SU-DHL-6 (cell line): ENCODE measurements at regions not wholly inside any gene's neighbourhood (a gene's known extent, or its start where the extent isn't known, plus 50 kb on each side); places are given as distances from the start of the nearest gene placed in this dataset.

Source experiments
- H2AFZ ChIP-seq: fragments of 200-600 bp; sonication (generic); 2 replicates; pipeline ENCODE4 v1.6.1; 2014; ENCODE audit warnings: low read depth, mild to moderate bottlenecking, moderate library complexity, mixed read lengths, antibody characterized with exemption, low read length; ENCODE audit not compliant: severe bottlenecking
- H3F3A ChIP-seq: fragments of 200-600 bp; shearing (Covaris generic); 2 replicates; pipeline ENCODE4 v1.6.0; 2016; ENCODE audit warnings: antibody characterized with exemption, mild to moderate bottlenecking; ENCODE audit not compliant: insufficient read depth
- H3K27ac ChIP-seq: fragments of 200-600 bp; sonication (generic); 2 replicates; pipeline ENCODE4 v1.5.1; 2016; ENCODE audit warnings: low read depth, mild to moderate bottlenecking, low read length, moderate library complexity, mixed read lengths
- H3K27me3 ChIP-seq: fragments of 200-600 bp; sonication (generic), shearing (Covaris generic); 2 replicates; pipeline ENCODE4 v1.6.0; 2014; ENCODE audit warnings: mild to moderate bottlenecking, low read length
- H3K36me3 ChIP-seq: fragments of 200-600 bp; sonication (generic); 2 replicates; pipeline ENCODE4 v1.6.1; 2014; ENCODE audit warnings: mild to moderate bottlenecking, low read length, mixed read lengths
- H3K4me2 ChIP-seq: fragments of 300-600, 200-600 bp; shearing (Covaris generic), sonication (generic); 2 replicates; pipeline ENCODE4 v1.6.0; 2014; ENCODE audit warnings: low read length, low read depth, mild to moderate bottlenecking; ENCODE audit not compliant: poor library complexity, severe bottlenecking
- H3K4me3 ChIP-seq: fragments of 200-600 bp; sonication (generic); 2 replicates; pipeline ENCODE4 v1.5.1; 2014; ENCODE audit warnings: antibody characterized with exemption, low read length, mild to moderate bottlenecking, mixed read lengths; ENCODE audit not compliant: insufficient read depth, poor library complexity, severe bottlenecking
- H3K79me2 ChIP-seq: fragments of 200-600 bp; sonication (generic); 2 replicates; pipeline ENCODE4 v1.6.1; 2014; ENCODE audit warnings: mild to moderate bottlenecking, low read length, moderate library complexity; ENCODE audit not compliant: insufficient read depth
- H3K9ac ChIP-seq: fragments of 200-600 bp; sonication (generic); 2 replicates; pipeline ENCODE4 v1.7.0; 2014; ENCODE audit warnings: mild to moderate bottlenecking, low read length
- H3K9me2 ChIP-seq: fragments of 200-600 bp; sonication (generic); replicated peaks from 2 replicates; pipeline ENCODE4 v1.6.1; 2014; ENCODE audit warnings: low read length; ENCODE audit not compliant: insufficient read depth
- H3K9me3 ChIP-seq: fragments of 200-600 bp; sonication (generic); 2 replicates; pipeline ENCODE4 v1.6.1; 2014; ENCODE audit warnings: low read length, mixed read lengths; ENCODE audit not compliant: insufficient read depth
- H4K20me1 ChIP-seq: fragments of 200-600 bp; sonication (generic); 2 replicates; pipeline ENCODE4 v1.6.1; 2014; ENCODE audit warnings: low read depth, mild to moderate bottlenecking, antibody characterized with exemption, low read length, moderate library complexity, mixed read lengths
- CTCF ChIP-seq: fragments of 200-600 bp; sonication (generic); IDR thresholded peaks from one replicate; pipeline ENCODE4 v1.5.1; 2017; ENCODE audit warnings: antibody characterized with exemption, mild to moderate bottlenecking, low read length, moderate library complexity; ENCODE audit not compliant: insufficient read depth, poor library complexity, severe bottlenecking
- EZH2phosphoT487 ChIP-seq: fragments of 200-600 bp; sonication (generic), shearing (Covaris generic); conservative IDR thresholded peaks from 2 replicates; pipeline ENCODE4 v1.6.1; 2018; ENCODE audit warnings: mild to moderate bottlenecking, antibody characterized with exemption, low read length, moderate library complexity, mixed read lengths

- H3K27ac ChIP-seq: no peak overlapping the region
- no peak overlapping the region for H2AFZ ChIP-seq
- no peak overlapping the region for H3K4me3 ChIP-seq
- no peaks in the 10 kb centered on the region for H4K20me1 ChIP-seq
- no peaks in the 10 kb centered on the region for H3F3A ChIP-seq
- H3K9ac ChIP-seq: no peak overlapping the region
- no peak for TF ChIP-seq CTCF
- TF ChIP-seq EZH2phosphoT487: no peak
- no peaks in the 10 kb centered on the region for H3K9me2 ChIP-seq
- H3K36me3 ChIP-seq: no peaks in the 10 kb centered on the region
- H3K27me3 ChIP-seq: no peaks in the 10 kb centered on the region
- no peaks in the 10 kb centered on the region for H3K79me2 ChIP-seq
- H3K9me3 ChIP-seq: no peaks in the 10 kb centered on the region
- no peak overlapping the region for H3K4me2 ChIP-seq
Observed at GRCh38 chr7:53794816-53795215, 747.4 kb upstream of the VSTM2A start.

- H3K27me3 ChIP-seq: no peaks in the 10 kb centered on the region
- H3K9me2 ChIP-seq: no peaks in the 10 kb centered on the region
- no peaks in the 10 kb centered on the region for H3K9me3 ChIP-seq
- H2AFZ ChIP-seq: no peak overlapping the region
- no peaks in the 10 kb centered on the region for H4K20me1 ChIP-seq
- H3K9ac ChIP-seq: no peak overlapping the region
- TF ChIP-seq EZH2phosphoT487 (no peak), CTCF (no peak)
- no peaks in the 10 kb centered on the region for H3K79me2 ChIP-seq
- no peak overlapping the region for H3K4me3 ChIP-seq
- H3K4me2 ChIP-seq: no peak overlapping the region
- no peaks in the 10 kb centered on the region for H3F3A ChIP-seq
- H3K36me3 ChIP-seq: no peaks in the 10 kb centered on the region
- H3K27ac ChIP-seq: no peak overlapping the region
Observed at GRCh38 chr7:53800746-53801145, 741.4 kb upstream of the VSTM2A start.

- H2AFZ ChIP-seq: no peak overlapping the region
- TF ChIP-seq EZH2phosphoT487 (no peak), CTCF (no peak)
- no peak overlapping the region for H3K4me2 ChIP-seq
- no peak overlapping the region for H3K9ac ChIP-seq
- H3K27me3 ChIP-seq: no peaks in the 10 kb centered on the region
- no peaks in the 10 kb centered on the region for H3F3A ChIP-seq
- no peaks in the 10 kb centered on the region for H3K36me3 ChIP-seq
- no peak overlapping the region for H3K27ac ChIP-seq
- H3K9me3 ChIP-seq: no peaks in the 10 kb centered on the region
- H4K20me1 ChIP-seq: no peaks in the 10 kb centered on the region
- no peaks in the 10 kb centered on the region for H3K9me2 ChIP-seq
- H3K4me3 ChIP-seq: no peak overlapping the region
- no peaks in the 10 kb centered on the region for H3K79me2 ChIP-seq
Observed at GRCh38 chr7:53806119-53806518, 736.1 kb upstream of the VSTM2A start.
